ENCODE measurements at regions not wholly inside any gene's neighbourhood (a gene's known extent, or its start where the extent isn't known, plus 50 kb on each side); places are given as distances from the start of the nearest gene placed in this dataset.

- H3K27ac ChIP-seq, result no peak overlapping the region
- no peaks in the 10 kb centered on the region for H3K36me3 ChIP-seq (replicated peaks in 1 of 2; ENCODE audit: insufficient read depth in 1 of 2, low read depth in 2 of 2)
- 78 to 80% methylated on average over 3 of the region's 3 CpGs for WGBS, 2 donors
- H3K27me3 ChIP-seq, result no peaks in the 10 kb centered on the region
- TF ChIP-seq CTCF (IDR thresholded peaks at IDR 0.05), result no peak
- TF ChIP-seq POLR2A (IDR thresholded peaks at IDR 0.05), result no peak
- H3K4me3 ChIP-seq, result no peak overlapping the region
- DNase-seq (no peak), ATAC-seq (no peak)
- H3K4me1 ChIP-seq, result no peaks in the 10 kb centered on the region
- intact Hi-C loops (cut with DNase I), result no loop called here
- no peaks in the 10 kb centered on the region for H3K9me3 ChIP-seq
Observed at GRCh38 chr6:92945799-92946198, 473.6 kb downstream of the EPHA7 start.

GRCh38 chr6:92944132-92944531 is 475.2 kb downstream of the EPHA7 start:
- Histone ChIP-seq H3K4me3 (no peak overlapping the region), H3K36me3 (replicated peaks in 1 of 2; ENCODE audit: insufficient read depth in 1 of 2, low read depth in 2 of 2) (no peaks in the 10 kb centered on the region), H3K27me3 (no peaks in the 10 kb centered on the region), H3K4me1 (no peaks in the 10 kb centered on the region), H3K9me3 (no peaks in the 10 kb centered on the region), H3K27ac (no peak overlapping the region)
- intact Hi-C loops (cut with DNase I), result no loop called here
- 87 to 93% methylated on average over 1 of the region's 1 CpG for WGBS, 2 donors
- no peak for DNase-seq
- TF ChIP-seq CTCF (IDR thresholded peaks at IDR 0.05), result no peak
- no peak for TF ChIP-seq POLR2A (IDR thresholded peaks at IDR 0.05)
- ATAC-seq, result no peak

GRCh38 chr6:92942549-92942948 is 476.8 kb downstream of the EPHA7 start:
- no peak for ATAC-seq
- Histone ChIP-seq H3K4me3 (no peak overlapping the region), H3K27ac (no peak overlapping the region)

GRCh38 chr6:92934625-92935024 is 484.7 kb downstream of the EPHA7 start:
- intact Hi-C loops (cut with DNase I), result no loop called here
- Histone ChIP-seq H3K36me3 (replicated peaks in 1 of 2; ENCODE audit: insufficient read depth in 1 of 2, low read depth in 2 of 2) (no peaks in the 10 kb centered on the region), H3K27me3 (no peaks in the 10 kb centered on the region), H3K27ac (no peak overlapping the region), H3K4me1 (no peaks in the 10 kb centered on the region), H3K9me3 (no peaks in the 10 kb centered on the region), H3K4me3 (no peak overlapping the region)
- no peak for ATAC-seq
- TF ChIP-seq CTCF (IDR thresholded peaks at IDR 0.05) (no peak), POLR2A (IDR thresholded peaks at IDR 0.05) (no peak)
- no peak for DNase-seq
- WGBS, 2 donors, result 57 to 79% methylated on average over 1 of the region's 1 CpG

More at GRCh38 chr6:92942549-92942948, 476.8 kb downstream of the EPHA7 start:
- Histone ChIP-seq H3K27me3 (no peaks in the 10 kb centered on the region), H3K36me3 (replicated peaks in 1 of 2; ENCODE audit: insufficient read depth in 1 of 2, low read depth in 2 of 2) (no peaks in the 10 kb centered on the region), H3K4me1 (no peaks in the 10 kb centered on the region), H3K9me3 (no peaks in the 10 kb centered on the region)
- DNase-seq, result no peak
- intact Hi-C loops (cut with DNase I), result no loop called here
- TF ChIP-seq CTCF (IDR thresholded peaks at IDR 0.05) (no peak), POLR2A (IDR thresholded peaks at IDR 0.05) (no peak)

- Histone ChIP-seq H3K27me3 (no peaks in the 10 kb centered on the region), H3K9me3 (no peaks in the 10 kb centered on the region), H3K27ac (no peak overlapping the region), H3K4me1 (no peaks in the 10 kb centered on the region), H3K36me3 (replicated peaks in 1 of 2; ENCODE audit: insufficient read depth in 1 of 2, low read depth in 2 of 2) (no peaks in the 10 kb centered on the region), H3K4me3 (no peak overlapping the region)
- intact Hi-C loops (cut with DNase I), result no loop called here
- TF ChIP-seq CTCF (IDR thresholded peaks at IDR 0.05) (no peak), POLR2A (IDR thresholded peaks at IDR 0.05) (no peak)
- DNase-seq (no peak), ATAC-seq (no peak)
- WGBS, 2 donors, result 13 to 18% methylated on average over 5 of the region's 5 CpGs
Observed at GRCh38 chr6:92930171-92930570, 489.2 kb downstream of the EPHA7 start.

Measured in body of pancreas (tissue), 4 donors.